Neural cell (in vitro differentiated cells): ENCODE measurements at regions not wholly inside any gene's neighbourhood (a gene's known extent, or its start where the extent isn't known, plus 50 kb on each side); places are given as distances from the start of the nearest gene placed in this dataset.

ENCODE experiments used
- H2AFZ ChIP-seq: fragments of 200-600, 300-800 bp; sonication (generic), shearing (Covaris generic); 2 replicates; pipeline ENCODE4 v1.6.0; 2014; ENCODE audit warnings: low read depth, mild to moderate bottlenecking, antibody characterized with exemption, low read length, moderate library complexity
- H3F3A ChIP-seq: fragments of 200-600 bp; shearing (Covaris generic); 2 replicates; pipeline ENCODE4 v1.6.1; 2016; ENCODE audit warnings: mild to moderate bottlenecking, moderate library complexity, mixed read lengths, antibody characterized with exemption, low read length; ENCODE audit not compliant: insufficient read depth, poor library complexity, severe bottlenecking
- H3K27ac ChIP-seq: fragments of 200-600, 300-800 bp; sonication (generic), shearing (Covaris generic); 2 replicates; pipeline ENCODE4 v1.5.1; 2014; ENCODE audit warnings: mild to moderate bottlenecking, low read length, moderate library complexity
- H3K27me3 ChIP-seq: fragments of 300-800, 200-600 bp; sonication (generic), shearing (Covaris generic); 2 replicates; pipeline ENCODE4 v1.6.0; 2014; ENCODE audit warnings: mild to moderate bottlenecking, low read depth, low read length, moderate library complexity; ENCODE audit not compliant: insufficient read depth
- H3K36me3 ChIP-seq: fragments of 300-800, 200-600 bp; sonication (generic), shearing (Covaris generic); 2 replicates; pipeline ENCODE4 v1.5.1; 2014; ENCODE audit warnings: mild to moderate bottlenecking, antibody characterized with exemption, low read length, moderate library complexity; ENCODE audit not compliant: insufficient read depth
- H3K4me2 ChIP-seq: fragments of 300-800, 200-600 bp; sonication (generic), shearing (Covaris generic); 2 replicates; pipeline ENCODE4 v1.6.0; 2014; ENCODE audit warnings: mild to moderate bottlenecking, low read length
- H3K4me3 ChIP-seq: fragments of 300-800, 200-600 bp; sonication (generic), shearing (Covaris generic); 2 replicates; pipeline ENCODE4 v1.5.1; 2014; ENCODE audit warnings: mild to moderate bottlenecking, low read length, moderate library complexity
- H3K79me2 ChIP-seq: fragments of 200-600 bp; shearing (Covaris generic); replicated peaks from 2 replicates; pipeline ENCODE4 v1.6.0; 2014; ENCODE audit warnings: mild to moderate bottlenecking, low read length, moderate library complexity; ENCODE audit not compliant: insufficient read depth
- H3K9ac ChIP-seq: fragments of 300-800, 200-600 bp; sonication (generic), shearing (Covaris generic); 2 replicates; pipeline ENCODE4 v1.6.1; 2016; ENCODE audit warnings: mild to moderate bottlenecking, low read length, mixed read lengths
- H3K9me2 ChIP-seq: fragments of 200-600 bp; shearing (Covaris generic); 2 replicates; pipeline ENCODE4 v1.6.1; 2016; ENCODE audit warnings: mild to moderate bottlenecking, low read length, mixed read lengths; ENCODE audit not compliant: insufficient read depth
- H3K9me3 ChIP-seq: fragments of 200-600, 300-800 bp; sonication (generic), shearing (Covaris generic); 2 replicates; pipeline ENCODE4 v1.6.1; 2016; ENCODE audit warnings: mild to moderate bottlenecking, mixed run types, low read length, moderate library complexity, mixed read lengths
- H4K20me1 ChIP-seq: fragments of 200-600 bp; shearing (Covaris generic); 2 replicates; pipeline ENCODE4 v1.6.1; 2016; ENCODE audit warnings: mild to moderate bottlenecking, mixed run types; ENCODE audit not compliant: insufficient read depth
- EP300 ChIP-seq: fragments of 450-650 bp; conservative IDR thresholded peaks from 2 replicates; pipeline ENCODE4 v1.6.1; 2014; ENCODE audit warnings: antibody characterized with exemption, mild to moderate bottlenecking, moderate library complexity; ENCODE audit not compliant: poor library complexity, severe bottlenecking
- EZH2 ChIP-seq: fragments of 200-600, 300-800 bp; shearing (Covaris generic), sonication (generic); IDR thresholded peaks from 2 replicates; pipeline ENCODE4 v1.6.1; 2014; ENCODE audit warnings: antibody characterized with exemption, low read length, borderline replicate concordance, mild to moderate bottlenecking; ENCODE audit not compliant: insufficient read depth, poor library complexity, severe bottlenecking
- MXI1 ChIP-seq: fragments of 450-650 bp; conservative IDR thresholded peaks from 2 replicates; pipeline ENCODE4 v1.6.1; 2014; ENCODE audit warnings: antibody characterized with exemption, mild to moderate bottlenecking; ENCODE audit not compliant: poor library complexity, severe bottlenecking
- POLR2AphosphoS5 ChIP-seq: IDR thresholded peaks from 2 replicates; pipeline ENCODE4 v1.6.1; 2012
- RAD21 ChIP-seq: fragments of 450-650 bp; conservative IDR thresholded peaks from 2 replicates; pipeline ENCODE4 v1.6.1; 2014; ENCODE audit warnings: antibody characterized with exemption, mild to moderate bottlenecking, moderate library complexity
- SMC3 ChIP-seq: fragments of 450-650 bp; conservative IDR thresholded peaks from 2 replicates; pipeline ENCODE4 v1.6.1; 2014; ENCODE audit warnings: antibody characterized with exemption, mild to moderate bottlenecking, moderate library complexity; ENCODE audit not compliant: poor library complexity
- TAF1 ChIP-seq: IDR thresholded peaks from 2 replicates; pipeline ENCODE4 v1.6.1; 2012; ENCODE audit warnings: low read depth
- TF ChIP-seq, protein P1 (sequence below): IDR thresholded peaks from 2 replicates; pipeline ENCODE4 v1.6.1; 2012; ENCODE audit warnings: borderline replicate concordance
- TF ChIP-seq, protein P2 (sequence below): fragments of 450-650 bp; IDR thresholded peaks from 2 replicates; pipeline ENCODE4 v1.5.1; 2014; ENCODE audit warnings: antibody characterized with exemption, mild to moderate bottlenecking, moderate library complexity; ENCODE audit not compliant: poor library complexity, severe bottlenecking

DNA sequence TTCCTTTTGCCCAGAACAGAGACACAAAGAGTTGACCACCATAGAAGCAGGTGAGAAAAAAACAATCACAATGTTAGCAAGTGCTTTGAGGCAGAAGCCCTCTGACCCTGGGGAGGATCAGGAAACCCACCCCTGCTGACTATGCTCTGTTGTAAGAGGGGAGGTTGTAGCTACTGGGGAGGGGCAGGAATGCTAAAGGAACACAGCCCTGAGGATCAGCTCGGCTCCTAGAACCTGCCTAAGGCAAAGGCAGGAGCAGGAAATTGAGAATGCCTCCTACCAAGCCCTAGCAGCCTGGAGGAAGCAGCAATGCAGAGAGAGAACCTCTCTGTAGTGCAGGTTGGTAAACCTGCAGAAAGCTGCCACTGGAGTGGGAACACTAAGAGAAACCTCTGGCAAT lies 624.0 kb upstream of the KLF12 start (continued):
- TF ChIP-seq RAD21 = no peak

DNA sequence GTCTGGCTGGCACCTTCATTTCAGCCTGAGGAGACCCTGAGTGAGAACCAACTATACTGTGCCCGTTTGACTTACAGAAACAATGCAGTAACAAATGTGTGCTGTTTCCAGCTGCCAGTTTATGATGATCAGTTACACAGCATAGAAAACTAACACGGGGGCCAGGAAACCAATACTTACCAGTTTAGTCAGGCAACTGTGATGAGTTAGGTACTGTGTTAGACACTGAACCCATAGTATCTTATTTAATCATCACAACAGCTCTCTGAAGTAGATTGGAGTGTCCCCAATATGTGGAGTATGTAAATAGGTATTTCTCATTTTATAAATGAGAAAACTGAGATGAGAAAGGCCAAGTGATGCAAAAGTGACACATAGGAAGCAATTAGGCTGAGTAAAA lies 620.9 kb upstream of the KLF12 start:
- H3K4me3 ChIP-seq = no peak overlapping the region
- no peak overlapping the region for H3K9ac ChIP-seq
- no peaks in the 10 kb centered on the region for H3K9me2 ChIP-seq
- H3K9me3 ChIP-seq = no peaks in the 10 kb centered on the region
- no peak overlapping the region for H3K4me2 ChIP-seq
- TF ChIP-seq EP300 = no peak
- TF ChIP-seq SMC3 = no peak
- TF ChIP-seq, protein P1, sequence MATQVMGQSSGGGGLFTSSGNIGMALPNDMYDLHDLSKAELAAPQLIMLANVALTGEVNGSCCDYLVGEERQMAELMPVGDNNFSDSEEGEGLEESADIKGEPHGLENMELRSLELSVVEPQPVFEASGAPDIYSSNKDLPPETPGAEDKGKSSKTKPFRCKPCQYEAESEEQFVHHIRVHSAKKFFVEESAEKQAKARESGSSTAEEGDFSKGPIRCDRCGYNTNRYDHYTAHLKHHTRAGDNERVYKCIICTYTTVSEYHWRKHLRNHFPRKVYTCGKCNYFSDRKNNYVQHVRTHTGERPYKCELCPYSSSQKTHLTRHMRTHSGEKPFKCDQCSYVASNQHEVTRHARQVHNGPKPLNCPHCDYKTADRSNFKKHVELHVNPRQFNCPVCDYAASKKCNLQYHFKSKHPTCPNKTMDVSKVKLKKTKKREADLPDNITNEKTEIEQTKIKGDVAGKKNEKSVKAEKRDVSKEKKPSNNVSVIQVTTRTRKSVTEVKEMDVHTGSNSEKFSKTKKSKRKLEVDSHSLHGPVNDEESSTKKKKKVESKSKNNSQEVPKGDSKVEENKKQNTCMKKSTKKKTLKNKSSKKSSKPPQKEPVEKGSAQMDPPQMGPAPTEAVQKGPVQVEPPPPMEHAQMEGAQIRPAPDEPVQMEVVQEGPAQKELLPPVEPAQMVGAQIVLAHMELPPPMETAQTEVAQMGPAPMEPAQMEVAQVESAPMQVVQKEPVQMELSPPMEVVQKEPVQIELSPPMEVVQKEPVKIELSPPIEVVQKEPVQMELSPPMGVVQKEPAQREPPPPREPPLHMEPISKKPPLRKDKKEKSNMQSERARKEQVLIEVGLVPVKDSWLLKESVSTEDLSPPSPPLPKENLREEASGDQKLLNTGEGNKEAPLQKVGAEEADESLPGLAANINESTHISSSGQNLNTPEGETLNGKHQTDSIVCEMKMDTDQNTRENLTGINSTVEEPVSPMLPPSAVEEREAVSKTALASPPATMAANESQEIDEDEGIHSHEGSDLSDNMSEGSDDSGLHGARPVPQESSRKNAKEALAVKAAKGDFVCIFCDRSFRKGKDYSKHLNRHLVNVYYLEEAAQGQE = no peak
- TF ChIP-seq TAF1 = no peak
- no peak for TF ChIP-seq MXI1
- no peak for TF ChIP-seq POLR2AphosphoS5
- TF ChIP-seq EZH2 = no peak
- no peak for TF ChIP-seq RAD21
- no peak overlapping the region for H3K27ac ChIP-seq
- no peak overlapping the region for H2AFZ ChIP-seq
- H3K36me3 ChIP-seq = no peaks in the 10 kb centered on the region
- H4K20me1 ChIP-seq = no peaks in the 10 kb centered on the region
- no peaks in the 10 kb centered on the region for H3K27me3 ChIP-seq
- H3K79me2 ChIP-seq = no peaks in the 10 kb centered on the region
- H3F3A ChIP-seq = no peaks in the 10 kb centered on the region

DNA sequence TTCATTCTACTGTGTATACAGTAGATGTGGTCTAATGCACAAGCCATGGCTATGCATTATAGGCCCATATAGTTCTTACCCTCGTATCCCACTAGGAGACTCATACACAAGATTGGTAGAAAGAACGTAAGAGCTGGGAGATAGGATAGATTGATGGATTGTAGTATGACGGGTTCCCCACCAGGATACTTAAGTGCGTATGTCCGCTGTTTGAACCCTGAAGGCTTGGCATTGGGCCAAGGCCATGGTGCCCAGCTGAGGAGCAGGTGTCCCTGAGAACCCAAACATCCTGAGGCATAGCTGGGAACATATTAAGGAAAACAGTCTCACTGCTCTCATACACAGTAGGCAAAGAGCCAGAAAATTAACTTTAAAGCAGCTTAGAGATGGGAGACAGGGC lies 617.5 kb upstream of the KLF12 start:
- no peaks in the 10 kb centered on the region for H3K9me2 ChIP-seq

More for the DNA sequence above, 617.5 kb upstream of the KLF12 start:
- Histone ChIP-seq H3K79me2 (no peaks in the 10 kb centered on the region), H3K27ac (no peak overlapping the region), H3K4me2 (no peak overlapping the region), H3K9ac (no peak overlapping the region), H3K27me3 (no peaks in the 10 kb centered on the region), H3K9me3 (no peaks in the 10 kb centered on the region), H4K20me1 (no peaks in the 10 kb centered on the region), H3K4me3 (no peak overlapping the region), H3K36me3 (no peaks in the 10 kb centered on the region), H3F3A (no peaks in the 10 kb centered on the region), H2AFZ (no peak overlapping the region)
- no peak for TF ChIP-seq EZH2
- TF ChIP-seq EP300 = no peak
- no peak for TF ChIP-seq TAF1
- TF ChIP-seq, protein P2, sequence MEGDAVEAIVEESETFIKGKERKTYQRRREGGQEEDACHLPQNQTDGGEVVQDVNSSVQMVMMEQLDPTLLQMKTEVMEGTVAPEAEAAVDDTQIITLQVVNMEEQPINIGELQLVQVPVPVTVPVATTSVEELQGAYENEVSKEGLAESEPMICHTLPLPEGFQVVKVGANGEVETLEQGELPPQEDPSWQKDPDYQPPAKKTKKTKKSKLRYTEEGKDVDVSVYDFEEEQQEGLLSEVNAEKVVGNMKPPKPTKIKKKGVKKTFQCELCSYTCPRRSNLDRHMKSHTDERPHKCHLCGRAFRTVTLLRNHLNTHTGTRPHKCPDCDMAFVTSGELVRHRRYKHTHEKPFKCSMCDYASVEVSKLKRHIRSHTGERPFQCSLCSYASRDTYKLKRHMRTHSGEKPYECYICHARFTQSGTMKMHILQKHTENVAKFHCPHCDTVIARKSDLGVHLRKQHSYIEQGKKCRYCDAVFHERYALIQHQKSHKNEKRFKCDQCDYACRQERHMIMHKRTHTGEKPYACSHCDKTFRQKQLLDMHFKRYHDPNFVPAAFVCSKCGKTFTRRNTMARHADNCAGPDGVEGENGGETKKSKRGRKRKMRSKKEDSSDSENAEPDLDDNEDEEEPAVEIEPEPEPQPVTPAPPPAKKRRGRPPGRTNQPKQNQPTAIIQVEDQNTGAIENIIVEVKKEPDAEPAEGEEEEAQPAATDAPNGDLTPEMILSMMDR = no peak
